ENCODE measurements at regions not wholly inside any gene's neighbourhood (a gene's known extent, or its start where the extent isn't known, plus 50 kb on each side); places are given as distances from the start of the nearest gene placed in this dataset.

DNA sequence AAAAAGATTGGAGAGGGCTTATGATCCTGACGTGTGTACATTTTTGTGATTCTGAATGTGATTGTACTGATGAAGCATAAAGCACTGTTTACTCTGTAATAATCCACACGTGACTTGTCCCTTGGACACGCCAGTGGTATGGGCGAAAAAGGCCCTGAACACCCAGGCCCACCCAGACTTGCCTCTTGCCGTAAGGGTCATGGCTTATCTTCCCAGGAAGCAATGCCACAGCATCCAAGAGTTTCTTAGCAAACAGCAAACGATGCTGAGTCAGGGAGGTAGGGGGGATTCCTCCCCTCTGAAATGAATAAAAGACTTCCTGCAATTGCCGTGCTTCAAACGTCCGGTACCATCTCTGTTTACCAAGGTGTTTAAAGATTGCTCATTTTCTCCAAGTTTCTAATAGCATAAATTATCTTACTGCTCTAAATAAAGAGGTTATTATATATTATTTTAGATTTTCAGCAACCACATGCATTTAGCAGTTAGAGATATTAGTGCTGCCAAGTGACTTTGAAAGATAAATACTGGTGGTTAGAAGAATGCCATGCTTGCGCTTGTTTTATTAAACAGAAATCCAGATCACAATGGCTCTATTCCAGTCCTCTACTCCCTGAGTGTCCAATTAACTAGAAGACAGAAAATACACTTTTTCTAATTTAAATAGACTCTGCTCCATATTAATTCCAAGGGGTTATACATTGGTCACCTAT lies 212.8 kb upstream of the CST7 start:
- ChIA-PET POLR2A (no interaction called here), CTCF (ENCODE audit: low intra/inter-chr PET ratio) (no interaction called here)
- Histone ChIP-seq H3K4me3 (no peak overlapping the region), H2AFZ (ENCODE audit: low read depth, low read length) (no peak overlapping the region), H3K27me3 (ENCODE audit: control insufficient read depth in 2 of 2, insufficient read depth in 2 of 2, low read length in 2 of 2) (peaks cover 0 to 5% of the 10 kb centered on the region in 2 experiments; a peak in 1 of 5 replicates), H3K9ac (ENCODE audit: insufficient read depth in 1 of 2, low read depth in 2 of 2, low read length in 2 of 2) (no peak overlapping the region), H3K79me2 (ENCODE audit: control insufficient read depth, insufficient read depth, low read length) (no peaks in the 10 kb centered on the region), H3K27ac (ENCODE audit: extremely low read depth, low read depth, low read length) (no peak overlapping the region), H3K4me2 (ENCODE audit: insufficient read depth, low read length) (no peak overlapping the region), H4K20me1 (replicated peaks; ENCODE audit: control insufficient read depth, insufficient read depth, low read length) (no peaks in the 10 kb centered on the region), H3K9me1 (ENCODE audit: control insufficient read depth, insufficient read depth, low read length) (no peaks in the 10 kb centered on the region), H3K4me1 (replicated peaks in 1 of 2; ENCODE audit: control insufficient read depth in 2 of 2, insufficient read depth in 2 of 2, low read length in 2 of 2) (no peaks in the 10 kb centered on the region), H3K36me3 (ENCODE audit: control insufficient read depth, insufficient read depth, low read length) (no peaks in the 10 kb centered on the region), H3K9me3 (replicated peaks; ENCODE audit: control insufficient read depth, insufficient read depth, low read depth, low read length) (no peaks in the 10 kb centered on the region)
- 2% methylated on average over 10 of the region's 10 CpGs for WGBS (ENCODE audit: insufficient coverage, low coverage, missing lambda C conversion rate)
- FAIRE-seq: no peak
- in situ Hi-C loops (cut with MboI) (no loop called here), intact Hi-C loops (cut with micrococcal nuclease) (no loop called here)
- ATAC-seq: no peak
- no TSS peak for BruUV-seq (replicated peaks)
- TF ChIP-seq E4F1 (CRISPR knock-in tag; IDR thresholded peaks at IDR 0.05; ENCODE audit: borderline replicate concordance) (no peak), SETDB1 (IDR thresholded peaks at IDR 0.05; ENCODE audit: low read length) (no peak), HMG20B (CRISPR knock-in tag; IDR thresholded peaks at IDR 0.05) (no peak), RBM15 (IDR thresholded peaks at IDR 0.05; ENCODE audit: insufficient read depth, low read length) (no peak), ZEB2 (IDR thresholded peaks at IDR 0.05) (no peak), FIP1L1 (IDR thresholded peaks at IDR 0.05; ENCODE audit: low read depth, low read length, poor library complexity, severe bottlenecking) (no peak)
- no peak for DNase-seq (ENCODE audit: extremely low read depth in 1 of 4, low spot score in 3 of 4)
